ENCODE measurements at regions not wholly inside any gene's neighbourhood (a gene's known extent, or its start where the extent isn't known, plus 50 kb on each side); places are given as distances from the start of the nearest gene placed in this dataset.
A peak's percentile ranks its signal among the peaks of the same experiment; 100 is the strongest.

GRCh38 chr3:31275038-31275572, 257.6 kb upstream of the STT3B start (continued):
- TF ChIP-seq ZNF362 (CRISPR knock-in tag; IDR thresholded peaks at IDR 0.05; ENCODE audit: borderline replicate concordance) (no peak), ZNF737 (CRISPR knock-in tag; IDR thresholded peaks at IDR 0.05; ENCODE audit: borderline replicate concordance) (no peak), ZNF770 (CRISPR knock-in tag; IDR thresholded peaks at IDR 0.05) (no peak), RFX5 (IDR thresholded peaks at IDR 0.05; ENCODE audit: low read depth, low read length) (no peak), RBM22 (optimal IDR thresholded peaks at IDR 0.05; ENCODE audit: low read length) (no peak), HOMEZ (CRISPR knock-in tag; IDR thresholded peaks at IDR 0.05; ENCODE audit: low read depth) (0 out of 2 replicates have a peak, but pooled peaks have one; percentile 21), NCOA2 (CRISPR knock-in tag; IDR thresholded peaks at IDR 0.05) (peak; percentile 77), ZNF644 (CRISPR knock-in tag; IDR thresholded peaks at IDR 0.05; ENCODE audit: low read depth) (peak; percentile 54; the same call in 1 of the 2 replicates), REXO4 (CRISPR knock-in tag; IDR thresholded peaks at IDR 0.05; ENCODE audit: borderline replicate concordance) (no peak), SIX1 (CRISPR knock-in tag; IDR thresholded peaks at IDR 0.05; ENCODE audit: borderline replicate concordance) (no peak), POGZ (CRISPR knock-in tag; IDR thresholded peaks at IDR 0.05) (0 out of 2 replicates have a peak, but pooled peaks have one; percentile 34), CEBPG (CRISPR knock-in tag; IDR thresholded peaks at IDR 0.05) (peak; percentile 81), ZNF646 (CRISPR knock-in tag; IDR thresholded peaks at IDR 0.05) (no peak), SP140L (CRISPR knock-in tag; IDR thresholded peaks at IDR 0.05; ENCODE audit: borderline replicate concordance) (no peak), LCORL (IDR thresholded peaks at IDR 0.05) (no peak), LCORL (CRISPR knock-in tag; IDR thresholded peaks at IDR 0.05) (peak; percentile 20; the same call in 1 of the 2 replicates)
- TF ChIP-seq, protein P1, sequence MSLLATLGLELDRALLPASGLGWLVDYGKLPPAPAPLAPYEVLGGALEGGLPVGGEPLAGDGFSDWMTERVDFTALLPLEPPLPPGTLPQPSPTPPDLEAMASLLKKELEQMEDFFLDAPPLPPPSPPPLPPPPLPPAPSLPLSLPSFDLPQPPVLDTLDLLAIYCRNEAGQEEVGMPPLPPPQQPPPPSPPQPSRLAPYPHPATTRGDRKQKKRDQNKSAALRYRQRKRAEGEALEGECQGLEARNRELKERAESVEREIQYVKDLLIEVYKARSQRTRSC (CRISPR knock-in tag; IDR thresholded peaks at IDR 0.05; ENCODE audit: low read depth): no peak

All from HepG2 (cell line).